NCI-H446 treated with DMSO at 0.1 percent for 48 hours (cell line): ENCODE measurements at regions not wholly inside any gene's neighbourhood (a gene's known extent, or its start where the extent isn't known, plus 50 kb on each side); places are given as distances from the start of the nearest gene placed in this dataset.
"Not testable (repeated sequence)": the region's sequence is repeated elsewhere in the genome, so short reads cannot be mapped to it uniquely, and the experiment has no call there.

Experiments
- DNase-seq: peaks from one replicate; lab custom pipeline; 2025; lab: John Stamatoyannopoulos, UW

DNA sequence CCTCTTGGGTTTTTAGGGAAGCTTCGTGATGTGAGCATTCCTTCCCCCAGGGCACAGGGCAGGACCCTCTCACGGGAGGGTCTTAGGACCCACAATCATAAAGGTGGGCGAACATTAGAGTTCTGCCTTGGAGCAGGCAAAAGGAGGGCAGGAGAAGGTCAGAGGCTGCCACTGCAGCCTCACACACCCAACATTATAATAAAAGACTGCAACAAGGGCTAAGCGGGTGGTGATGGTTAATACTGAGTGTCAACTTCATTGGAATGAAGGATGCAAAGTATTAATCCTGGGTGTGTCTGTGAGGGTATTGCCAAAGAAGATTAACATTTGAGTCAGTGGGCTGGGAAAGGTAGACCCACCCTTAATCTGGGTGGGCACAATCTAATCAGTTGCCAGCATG is 206.6 kb upstream of the C2CD4B start:
- DNase-seq: not testable (repeated sequence)

GRCh38 chr15:62377736-62378480 is 212.8 kb upstream of the C2CD4B start:
- DNase-seq: no peak

DNA sequence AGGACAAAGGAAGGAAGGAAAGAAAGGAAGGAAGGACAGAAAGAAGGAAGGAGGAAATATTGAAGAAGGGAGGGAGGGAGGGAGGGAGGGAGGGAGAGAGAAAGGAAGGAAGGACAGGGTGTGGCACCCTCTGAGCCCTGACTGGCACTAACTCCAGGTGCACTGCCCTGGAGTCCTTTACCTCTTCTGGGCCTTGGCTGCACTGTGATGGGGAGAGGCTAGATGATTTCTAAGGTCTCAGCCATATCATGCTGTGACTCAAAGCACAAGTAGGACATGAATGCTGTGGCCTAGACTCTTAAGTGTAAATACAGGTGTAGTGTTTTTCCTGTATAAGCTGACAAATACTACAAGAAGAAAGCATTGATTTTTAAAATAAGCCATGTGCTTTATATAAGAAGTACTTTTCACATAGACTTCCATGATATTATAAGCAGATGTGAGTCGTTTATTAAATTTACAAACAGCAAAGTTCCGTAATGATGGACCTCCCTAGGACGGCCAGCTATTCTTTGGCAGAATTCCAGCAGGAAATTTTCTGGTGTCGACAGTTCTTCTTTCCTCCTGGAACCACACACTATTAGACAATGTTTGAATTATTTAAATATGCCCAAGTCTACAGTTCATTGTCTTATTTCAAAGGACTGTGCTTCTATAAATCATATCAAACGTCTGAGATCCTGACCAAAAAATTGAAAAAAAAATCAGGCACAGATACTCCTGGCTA is 213.8 kb upstream of the C2CD4B start:
- DNase-seq: no peak

GRCh38 chr15:62380011-62380410 is 214.9 kb upstream of the C2CD4B start:
- no peak for DNase-seq

DNA sequence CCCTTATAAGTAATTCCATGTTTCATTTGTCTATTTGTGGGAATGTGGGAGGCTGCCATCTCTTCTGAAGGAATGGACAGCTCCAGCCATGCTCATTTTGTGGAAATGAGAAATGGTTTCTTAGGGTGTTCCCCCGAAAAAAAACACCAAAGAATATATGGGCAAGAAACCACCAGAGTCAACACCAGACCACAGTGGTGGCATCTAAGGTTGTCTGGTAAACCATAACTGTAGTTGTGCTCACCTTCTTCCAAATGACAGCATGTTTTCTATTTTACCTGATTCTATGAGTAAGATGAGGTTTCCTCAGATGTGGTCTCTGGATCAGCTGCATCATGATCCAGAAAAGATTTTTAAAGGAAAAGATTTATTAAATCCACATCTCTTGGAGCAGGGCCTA is 217.0 kb upstream of the C2CD4B start:
- no peak for DNase-seq

DNA sequence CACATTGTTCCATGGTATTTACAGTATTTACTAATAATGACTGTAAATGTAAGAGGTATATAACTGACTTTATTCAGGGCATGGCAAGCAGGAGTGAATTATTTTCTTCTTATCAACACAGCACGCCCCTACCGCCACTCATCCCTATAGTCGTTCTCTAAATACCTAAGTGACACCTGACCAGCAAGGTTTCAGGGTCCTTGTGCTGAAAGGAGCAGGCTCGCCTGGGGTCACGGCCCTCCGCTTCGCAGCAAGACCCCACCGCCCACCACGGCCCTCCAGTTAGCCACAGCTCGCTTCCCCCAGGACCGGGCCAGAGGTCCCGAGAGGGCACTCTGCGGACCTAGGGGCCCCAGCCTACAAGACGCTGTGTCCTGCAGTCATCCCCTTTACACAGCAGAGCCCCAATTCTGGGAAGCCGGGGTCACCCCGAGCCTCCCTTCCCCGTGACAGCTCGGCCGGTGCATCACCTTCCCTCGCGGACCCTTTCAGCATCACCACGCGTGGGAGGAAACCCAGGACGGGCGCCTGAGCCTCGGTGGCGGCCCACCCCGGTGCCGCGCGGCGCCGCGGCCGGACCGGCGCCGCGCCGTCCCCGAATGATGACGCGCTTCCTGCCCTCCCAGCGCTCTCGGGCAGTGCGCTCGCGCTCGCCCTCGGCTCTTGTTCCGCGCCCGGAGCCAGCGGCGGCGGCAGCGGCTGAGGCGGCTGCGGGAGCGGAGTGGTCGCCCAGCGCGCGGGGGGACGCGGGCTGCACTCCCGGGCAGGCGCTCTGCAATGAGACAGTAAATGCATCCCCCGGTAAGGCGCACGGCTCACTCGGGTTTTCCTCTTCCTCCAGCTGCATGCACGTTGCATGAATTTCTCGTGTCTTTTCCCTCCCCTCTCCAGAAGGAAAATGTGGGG is 225.1 kb upstream of the C2CD4B start, which contains the start of gene TLN2:
TLN2 (plus strand) TSS at position 666 of the 906 bp plus-strand sequence.
- DNase-seq: no peak

- no peak for DNase-seq
Observed at GRCh38 chr15:62390791-62391640, 225.9 kb upstream of the C2CD4B start.

GRCh38 chr15:62391641-62392262 is 226.7 kb upstream of the C2CD4B start:
- DNase-seq: no peak

DNA sequence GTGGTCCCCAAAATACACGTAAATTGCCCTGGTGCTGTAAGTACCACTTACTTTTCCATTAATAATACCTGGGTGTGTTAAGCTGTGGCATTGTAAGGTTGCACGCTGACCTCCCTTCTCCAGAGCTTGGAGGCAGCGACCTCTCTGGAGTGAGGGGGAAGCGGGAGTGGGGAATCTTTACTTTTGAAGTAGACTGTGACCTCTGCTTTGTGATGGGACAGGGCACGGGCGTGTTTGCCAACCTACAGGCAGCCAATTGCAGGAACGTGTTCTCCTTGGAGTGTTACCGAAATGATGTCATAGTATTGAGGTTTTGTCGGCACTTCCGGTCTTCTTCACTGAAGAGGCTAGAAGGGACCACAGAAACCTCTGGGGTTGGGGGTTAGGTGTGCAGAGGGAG is 227.3 kb upstream of the C2CD4B start:
- no peak for DNase-seq

- no peak for DNase-seq
Observed at GRCh38 chr15:62393196-62393595, 228.1 kb upstream of the C2CD4B start.

DNA sequence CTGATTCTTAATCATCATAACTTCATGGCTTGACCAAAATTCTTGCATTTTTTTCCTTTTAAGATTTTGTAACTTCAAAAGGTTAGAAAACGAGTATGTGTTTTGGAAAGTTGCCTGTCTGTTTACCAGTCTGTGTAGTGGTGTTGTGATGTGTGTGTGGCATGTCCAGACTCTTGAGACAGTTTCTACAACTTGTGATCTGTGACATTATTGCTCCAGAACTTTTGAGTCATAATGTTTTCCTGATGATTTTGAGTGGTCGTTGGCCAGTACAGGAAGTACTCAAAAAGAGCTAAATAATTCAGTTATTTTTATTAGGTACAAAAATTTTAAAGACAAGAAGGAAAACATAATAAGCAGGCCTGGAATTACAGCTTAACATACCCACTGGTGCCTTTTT is 229.0 kb upstream of the C2CD4B start:
- DNase-seq: no peak

- DNase-seq: no peak
Observed at GRCh38 chr15:62400778-62401177, 235.7 kb upstream of the C2CD4B start.

- no peak for DNase-seq
Observed at GRCh38 chr15:62402687-62403086, 237.6 kb upstream of the C2CD4B start.

GRCh38 chr15:62403164-62403809 is 238.2 kb upstream of the C2CD4B start:
- DNase-seq: no peak

- DNase-seq: no peak
Observed at GRCh38 chr15:62404194-62404985, 239.3 kb upstream of the C2CD4B start.

DNA sequence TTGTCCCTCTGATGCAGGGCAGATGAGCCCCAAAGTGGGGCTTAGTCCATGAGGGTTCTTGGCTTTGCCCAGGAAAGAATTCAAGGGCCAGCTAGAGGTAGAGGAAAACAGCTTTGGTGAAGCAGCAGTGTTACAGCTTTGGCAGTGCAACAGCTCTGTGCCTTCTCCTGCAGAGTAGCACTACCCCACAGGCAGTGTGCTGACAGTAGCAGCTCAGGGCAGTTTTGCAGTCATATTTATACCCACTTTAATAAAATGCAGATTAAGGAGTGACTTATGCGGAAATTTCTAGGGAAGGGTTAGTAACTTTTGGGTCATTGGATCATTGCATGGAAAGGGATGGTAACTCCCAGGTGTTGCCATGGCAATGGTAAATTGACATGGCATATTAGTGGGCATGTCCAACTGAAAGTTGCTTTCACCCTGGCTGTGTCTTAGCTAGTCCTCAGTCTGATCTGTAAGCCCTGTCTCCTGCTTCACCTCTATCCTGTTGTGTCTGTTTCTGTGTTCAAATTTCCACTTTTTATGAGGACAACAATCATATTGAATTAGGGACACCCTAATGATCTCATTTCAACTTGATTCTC is 241.3 kb upstream of the C2CD4B start:
- no peak for DNase-seq

DNA sequence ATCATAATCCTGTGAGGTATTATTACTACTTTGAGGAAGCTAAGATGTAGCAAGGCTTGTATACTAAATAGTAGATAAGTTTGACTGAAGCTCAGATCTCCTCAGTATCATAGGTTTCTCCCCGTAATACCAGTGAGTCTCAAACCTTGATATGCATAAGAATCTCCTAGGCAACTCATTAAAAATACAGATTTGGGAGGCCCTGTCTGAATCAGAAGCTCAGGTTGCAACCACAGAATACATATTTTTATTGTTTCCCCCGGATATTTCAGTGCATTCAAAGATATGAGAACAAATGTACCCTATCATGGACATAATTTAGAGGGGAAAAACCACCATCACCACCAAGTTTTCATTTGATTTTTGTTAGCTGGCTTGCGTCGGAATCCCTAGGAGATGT is 242.1 kb upstream of the C2CD4B start:
- DNase-seq: no peak

DNA sequence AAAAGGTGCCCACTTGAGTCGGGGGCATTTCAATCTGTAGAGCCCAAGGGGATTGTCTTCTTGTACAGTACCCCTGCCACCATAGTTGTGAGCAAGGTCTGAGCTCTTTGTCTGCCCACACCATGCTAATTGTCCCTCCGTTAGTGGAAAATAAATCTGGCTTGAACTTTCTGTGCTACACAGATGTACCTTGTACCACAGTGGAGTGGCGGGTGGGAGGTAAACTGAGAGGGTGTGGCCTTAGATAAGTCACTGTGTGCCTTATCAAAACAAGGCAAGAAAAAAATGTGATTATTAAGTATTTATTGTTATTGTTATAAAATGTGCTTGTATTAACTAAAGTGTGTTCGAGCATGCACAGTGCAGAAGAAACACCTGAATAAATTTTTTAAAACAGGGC is 242.9 kb upstream of the C2CD4B start:
- DNase-seq: no peak

DNA sequence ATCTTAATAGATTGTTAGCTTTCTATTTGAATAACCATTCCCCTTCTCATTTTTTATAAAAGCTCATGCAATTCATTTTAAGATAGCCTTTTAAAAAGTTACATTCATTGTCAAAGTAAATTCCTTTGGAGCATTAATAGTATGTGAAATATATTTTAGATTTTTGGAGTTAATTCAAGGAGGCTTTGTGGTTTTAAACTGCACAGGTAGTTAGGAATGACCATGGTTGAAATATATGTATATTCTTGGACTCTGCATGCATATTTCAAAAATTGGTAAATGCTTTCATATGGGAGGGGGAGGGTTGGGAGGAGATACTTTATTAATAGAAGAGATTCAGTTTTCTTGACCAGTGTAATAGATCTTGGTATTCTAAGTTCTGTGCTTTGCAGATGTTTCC is 244.4 kb upstream of the C2CD4B start:
- no peak for DNase-seq
